GM18517 (cell line): ENCODE measurements at regions not wholly inside any gene's neighbourhood (a gene's known extent, or its start where the extent isn't known, plus 50 kb on each side); places are given as distances from the start of the nearest gene placed in this dataset.
"Not testable (repeated sequence)": the region's sequence is repeated elsewhere in the genome, so short reads cannot be mapped to it uniquely, and the experiment has no call there.

Source experiments
- ATAC-seq: cut with Tn5 transposase; IDR thresholded peaks from one replicate; pipeline ENCODE4 v1.9.1; 2021; ENCODE audit warnings: mild to moderate bottlenecking, moderate library complexity; ENCODE audit not compliant: unreplicated experiment

GRCh38 chr10:61052469-61053205, 108.7 kb upstream of the RHOBTB1 start:
- ATAC-seq, result no peak

GRCh38 chr10:61051344-61051743, 107.4 kb upstream of the RHOBTB1 start:
- ATAC-seq, result no peak

DNA sequence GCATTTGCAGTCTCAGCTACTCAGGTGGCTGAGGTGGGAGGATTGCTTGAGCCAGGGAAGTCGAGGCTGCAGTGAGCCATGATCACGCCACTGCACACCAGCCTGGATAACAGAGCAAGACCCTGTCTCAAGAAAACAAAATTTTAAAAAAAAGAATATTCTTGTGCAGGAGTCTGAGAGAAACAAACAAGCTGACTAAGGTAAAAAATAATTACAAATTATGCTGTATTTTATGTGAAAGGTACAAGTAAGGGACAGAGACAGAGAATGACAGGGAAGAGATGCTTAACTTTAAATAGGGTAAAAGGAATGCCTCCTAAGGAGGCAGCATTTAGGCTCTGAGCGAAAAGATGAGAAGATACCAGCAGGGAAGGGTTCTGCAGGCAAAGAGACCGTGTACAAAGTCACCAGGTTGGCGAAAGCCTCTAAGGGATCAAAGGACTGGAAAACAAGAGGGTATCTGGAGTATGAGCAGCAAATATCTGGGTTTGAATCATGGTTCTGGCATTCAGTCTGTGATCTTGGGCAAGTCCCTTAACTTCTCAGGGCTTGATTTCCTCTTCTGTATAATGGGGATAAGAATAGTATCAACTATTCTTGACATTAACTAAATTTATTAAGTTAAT, 106.2 kb upstream of the RHOBTB1 start:
- ATAC-seq, result no peak

GRCh38 chr10:61049386-61049785, 105.4 kb upstream of the RHOBTB1 start:
- no peak for ATAC-seq

- ATAC-seq, result no peak
Observed at GRCh38 chr10:61047788-61048560, 104.0 kb upstream of the RHOBTB1 start.

DNA sequence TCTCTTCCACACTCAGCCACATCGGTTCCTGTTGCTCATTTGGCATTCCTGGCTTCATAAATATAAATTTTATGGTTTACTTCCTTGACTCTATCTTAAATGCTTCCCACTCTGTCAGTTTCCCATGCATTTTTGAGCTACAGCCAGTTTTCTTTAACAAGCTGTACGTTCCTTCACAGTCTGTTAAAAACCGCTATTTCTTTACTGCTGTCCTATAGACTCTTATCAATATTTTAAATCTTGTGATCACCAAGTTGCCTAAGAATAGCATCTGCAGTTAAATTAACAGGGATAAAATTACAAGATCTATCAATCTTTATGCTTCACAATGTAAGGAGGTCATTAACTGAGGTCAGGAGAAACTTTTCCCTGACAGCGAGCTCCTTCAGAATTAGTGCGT, 103.1 kb upstream of the RHOBTB1 start:
- no peak for ATAC-seq

DNA sequence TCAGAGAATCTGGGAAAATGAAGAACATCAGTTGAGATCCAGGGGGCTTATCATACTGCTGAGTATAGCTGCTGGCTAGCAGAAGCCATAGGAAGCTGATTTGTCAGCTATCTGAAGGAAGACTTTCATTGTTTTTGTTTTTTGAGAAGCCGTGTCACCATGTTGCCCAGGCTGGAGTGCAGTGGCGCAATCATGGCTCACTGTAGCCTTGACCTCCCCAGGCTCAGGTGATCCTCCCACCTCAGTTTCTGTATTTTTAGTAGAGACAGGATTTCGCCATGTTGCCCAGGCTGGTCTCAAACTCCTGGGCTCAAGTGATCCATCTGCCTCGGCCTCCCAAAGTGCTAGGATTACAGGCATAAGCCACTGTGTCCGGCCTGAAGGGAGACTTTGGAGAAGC, 101.5 kb upstream of the RHOBTB1 start:
- not testable (repeated sequence) for ATAC-seq

GRCh38 chr10:61042533-61042932, 98.5 kb upstream of the RHOBTB1 start:
- ATAC-seq, result no peak

- no peak for ATAC-seq
Observed at GRCh38 chr10:61040399-61041016, 96.5 kb upstream of the RHOBTB1 start.

DNA sequence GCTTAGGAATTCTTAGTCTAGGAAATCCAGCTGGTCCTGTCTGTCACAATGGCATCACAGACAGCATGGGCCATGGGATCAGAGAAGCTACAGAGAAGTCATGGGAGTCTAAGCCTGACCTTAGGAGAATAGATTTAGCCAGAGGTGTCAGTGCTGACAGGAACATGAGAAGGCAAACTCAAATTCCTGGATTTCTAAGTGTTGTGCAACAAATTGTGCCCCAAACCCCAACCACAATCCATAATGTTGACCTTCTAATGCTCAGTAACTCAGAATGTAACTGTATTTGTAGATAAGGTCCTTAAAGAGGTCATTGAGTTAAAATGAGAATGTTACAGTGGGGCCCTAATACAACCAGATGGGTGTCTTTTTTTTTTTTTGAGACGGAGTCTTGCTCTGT, 95.9 kb upstream of the RHOBTB1 start:
- ATAC-seq, result no peak

- ATAC-seq, result not testable (repeated sequence)
Observed at GRCh38 chr10:61037261-61037830, 93.4 kb upstream of the RHOBTB1 start.

DNA sequence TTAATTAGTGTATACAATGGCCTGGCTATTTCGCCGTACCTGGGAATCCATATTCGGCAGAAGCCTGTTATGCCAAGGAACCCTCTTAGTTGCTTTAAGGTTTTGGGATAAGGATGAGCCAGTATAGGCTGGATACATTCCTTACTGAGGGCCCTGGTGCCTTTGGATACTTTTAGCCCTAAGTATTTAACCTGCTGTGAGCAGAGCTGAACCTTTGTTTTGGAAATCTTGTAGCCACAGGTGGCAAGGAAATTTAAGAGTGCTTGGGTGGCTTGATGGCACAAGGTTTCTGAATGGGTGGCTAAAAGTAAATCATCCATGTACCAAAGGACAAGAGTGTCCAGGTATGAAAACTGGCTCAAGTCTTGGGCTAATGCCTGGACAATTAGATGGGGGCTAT, 92.2 kb upstream of the RHOBTB1 start:
- not testable (repeated sequence) for ATAC-seq

DNA sequence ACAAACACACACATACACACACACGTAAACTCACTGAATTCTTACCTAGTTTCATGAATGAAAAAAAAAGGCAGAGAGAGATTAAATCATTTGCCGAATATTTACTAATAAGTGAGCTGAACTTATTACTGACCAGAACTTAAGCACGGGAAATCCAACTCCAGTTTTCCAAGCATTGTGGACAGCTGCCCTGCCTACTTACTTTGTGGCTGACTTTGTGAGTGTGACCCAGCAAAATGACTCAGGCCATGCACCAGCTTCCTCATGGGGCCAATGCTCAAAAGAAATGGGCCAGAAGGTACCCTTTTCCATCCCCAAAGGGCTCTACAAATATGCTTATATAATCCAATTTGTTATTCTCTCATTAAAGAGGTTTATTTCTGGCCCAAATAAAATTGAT, 87.4 kb upstream of the RHOBTB1 start:
- no peak for ATAC-seq

GRCh38 chr10:61029411-61029810, 85.4 kb upstream of the RHOBTB1 start:
- ATAC-seq, result no peak

DNA sequence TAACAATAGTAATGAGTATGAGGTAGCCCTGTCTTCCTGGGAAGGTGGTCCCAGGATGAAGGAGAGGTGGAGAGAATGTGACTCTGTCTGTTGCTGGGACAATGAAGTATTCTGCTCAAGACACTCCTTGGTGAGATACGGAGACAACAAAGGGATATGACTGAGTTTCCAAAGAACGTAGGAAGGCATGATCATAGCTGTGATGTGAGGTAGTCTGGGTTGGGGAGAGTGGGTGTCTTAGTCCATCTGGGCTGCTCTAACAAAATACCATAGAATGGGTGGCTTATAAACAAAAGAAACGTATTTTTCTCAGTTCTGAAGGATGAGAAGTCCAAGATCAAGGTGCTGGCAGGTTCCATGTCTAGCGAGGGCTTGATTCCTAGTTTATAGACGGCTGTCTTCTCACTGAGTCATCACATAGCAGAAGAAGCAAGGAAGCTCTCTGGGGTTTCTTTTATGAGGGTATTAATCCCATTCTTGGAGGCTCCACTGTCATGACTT, 84.9 kb upstream of the RHOBTB1 start:
- ATAC-seq, result no peak

GRCh38 chr10:61024856-61025201, 80.8 kb upstream of the RHOBTB1 start:
- no peak for ATAC-seq

GRCh38 chr10:61024151-61024855, 80.3 kb upstream of the RHOBTB1 start:
- no peak for ATAC-seq

DNA sequence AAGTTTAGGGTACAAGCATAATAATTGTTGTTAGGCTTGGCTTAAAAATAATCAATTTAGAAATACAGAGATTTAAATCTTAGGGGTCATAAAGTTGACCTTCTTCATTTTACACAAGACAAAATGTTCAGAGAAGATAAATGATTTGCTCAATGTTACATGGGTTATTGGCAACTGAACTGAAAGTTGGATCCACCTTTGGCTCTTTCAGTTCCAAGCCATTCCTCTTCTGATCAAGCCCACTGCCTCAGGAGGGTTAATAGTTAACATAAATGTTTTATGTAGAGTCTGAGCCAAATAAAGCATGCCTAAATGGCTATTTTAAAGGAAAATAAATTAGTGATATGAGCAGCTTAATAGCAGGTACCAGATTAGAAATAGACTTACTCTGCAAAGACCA, 79.1 kb upstream of the RHOBTB1 start:
- ATAC-seq, result no peak

- no peak for ATAC-seq
Observed at GRCh38 chr10:61021926-61022325, 77.9 kb upstream of the RHOBTB1 start.

DNA sequence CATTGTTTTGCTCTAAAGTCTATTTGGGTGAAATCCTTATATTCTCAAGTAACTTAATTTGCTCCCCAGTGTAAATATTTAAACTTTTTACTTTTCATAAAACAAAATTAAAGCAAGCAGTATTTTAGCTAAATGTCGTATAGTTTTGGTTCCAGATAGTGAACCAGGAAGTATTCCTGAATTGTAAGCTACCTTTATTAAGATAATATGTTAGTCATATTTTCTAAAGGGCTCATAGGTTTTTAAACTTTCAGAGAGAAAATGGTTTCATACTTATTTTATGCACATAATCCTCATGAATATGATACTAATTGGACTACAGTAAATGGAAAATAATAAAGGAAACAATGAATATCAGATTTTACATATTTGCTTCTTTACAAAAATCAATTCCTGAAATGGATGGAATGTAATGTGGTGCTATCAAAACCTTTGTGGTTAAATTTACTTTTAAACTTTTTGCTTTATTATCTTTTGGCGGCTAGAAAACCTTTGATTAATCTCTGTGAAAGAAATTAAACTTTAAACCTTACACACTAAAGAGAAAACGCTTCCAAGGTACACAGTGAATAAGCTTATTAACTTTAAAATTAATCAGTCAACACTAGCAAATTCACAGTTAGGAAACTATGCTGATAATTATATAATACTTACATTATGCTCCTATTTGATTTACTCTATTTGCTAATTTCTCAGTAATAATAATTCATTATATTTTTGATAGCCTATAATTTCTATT, 76.6 kb upstream of the RHOBTB1 start:
- ATAC-seq, result no peak
